Skin epidermis (tissue), 12 donors: ENCODE measurements at regions not wholly inside any gene's neighbourhood (a gene's known extent, or its start where the extent isn't known, plus 50 kb on each side); places are given as distances from the start of the nearest gene placed in this dataset.
"Not testable (repeated sequence)": the region's sequence is repeated elsewhere in the genome, so short reads cannot be mapped to it uniquely, and the experiment has no call there.

ENCODE experiments used
- H3K27ac ChIP-seq, 21 experiments: fragments of 200-600 bp; sonication (generic) in 11 of 21; one replicate each; pipeline ENCODE4 v1.5.0; 2020; ENCODE audit warnings: mild to moderate bottlenecking in 3 of 21, inconsistent platforms in 2 of 21, moderate library complexity in 2 of 21
- H3K4me3 ChIP-seq, 7 experiments: fragments of 200-600 bp; sonication (generic) in 2 of 7; one replicate each; pipeline ENCODE4 v1.5.0; 2020; ENCODE audit warnings: inconsistent platforms in 2 of 7, mild to moderate bottlenecking in 2 of 7, moderate library complexity in 1 of 7

- H3K4me3 ChIP-seq, H3K27ac ChIP-seq: not testable (repeated sequence)
These were observed 822.1 kb downstream of the KCNMA1 start for GRCh38 chr10:76815505-76815904.

DNA sequence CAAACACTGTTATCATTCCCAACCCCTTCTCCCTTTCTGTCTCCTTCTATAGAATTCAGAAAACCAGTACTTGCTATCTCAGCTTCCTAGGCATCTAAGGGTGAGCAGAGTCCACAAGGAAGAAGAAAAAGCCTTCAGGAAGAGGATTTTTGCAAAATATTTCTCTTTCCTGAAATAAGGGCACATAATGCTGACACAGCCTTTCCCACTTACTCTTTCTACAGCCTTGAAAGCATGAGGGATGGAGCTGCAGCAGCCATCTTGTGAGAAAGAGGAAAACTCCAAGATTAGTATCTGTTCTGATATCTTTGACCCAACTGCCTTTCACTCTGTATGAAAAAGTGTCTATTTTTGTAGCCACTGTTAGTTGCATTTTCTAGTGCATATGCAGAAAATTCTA lies 826.2 kb downstream of the KCNMA1 start:
- H3K27ac ChIP-seq = no peak overlapping the region
- no peak overlapping the region for H3K4me3 ChIP-seq

DNA sequence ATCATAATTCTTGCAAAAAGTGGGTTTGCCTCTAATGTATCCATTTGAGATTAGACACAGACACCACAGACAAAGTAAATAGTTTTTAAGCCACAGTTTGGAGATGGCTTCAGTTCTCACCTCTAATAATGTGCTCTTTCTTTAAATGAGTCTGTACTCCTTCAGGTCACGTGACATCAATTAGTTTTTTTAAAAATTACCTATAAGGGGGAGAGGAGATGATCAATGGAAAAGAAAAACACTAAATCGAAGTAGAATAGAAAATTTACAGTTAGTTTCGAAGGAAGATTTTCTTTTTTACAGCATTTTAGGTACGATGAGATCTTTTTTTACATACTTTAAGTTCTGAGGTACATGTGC lies 849.2 kb downstream of the KCNMA1 start:
- no peak overlapping the region for H3K27ac ChIP-seq
- no peak overlapping the region for H3K4me3 ChIP-seq

GRCh38 chr10:76787746-76788451 lies 849.7 kb downstream of the KCNMA1 start:
- Histone ChIP-seq H3K4me3 (no peak overlapping the region), H3K27ac (no peak overlapping the region)

- H3K4me3 ChIP-seq = no peak overlapping the region
- H3K27ac ChIP-seq = no peak overlapping the region
These were observed 851.0 kb downstream of the KCNMA1 start for GRCh38 chr10:76786504-76787072.

GRCh38 chr10:76784076-76784475 lies 853.5 kb downstream of the KCNMA1 start:
- Histone ChIP-seq H3K27ac (no peak overlapping the region), H3K4me3 (no peak overlapping the region)

DNA sequence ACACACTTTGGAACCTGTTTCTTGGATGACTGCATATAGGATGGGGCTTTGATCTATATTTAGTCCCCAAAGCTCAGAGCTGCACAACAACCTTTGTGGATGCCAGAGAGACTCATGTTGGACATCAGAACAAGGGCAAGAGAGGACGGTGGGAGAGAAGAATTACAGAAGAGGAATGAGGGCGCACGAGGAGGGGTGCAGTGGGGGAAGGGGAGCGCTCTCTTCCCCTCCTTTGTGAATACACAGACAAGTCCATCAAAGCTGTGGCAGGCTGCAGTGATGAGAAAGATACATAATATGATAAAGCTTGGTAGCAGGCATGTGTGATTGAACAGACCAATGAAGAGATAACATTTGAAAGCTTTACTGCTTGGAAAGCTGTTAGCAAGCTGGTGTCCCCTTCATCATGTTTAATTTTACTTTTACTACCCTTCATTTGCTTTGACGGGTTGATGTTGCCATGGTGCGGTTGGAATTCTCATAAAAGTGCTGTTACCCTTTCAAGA lies 857.8 kb downstream of the KCNMA1 start:
- no peak overlapping the region for H3K4me3 ChIP-seq
- H3K27ac ChIP-seq = peak overlapping the region in 2 of 21 experiments; percentile 12 to 26

DNA sequence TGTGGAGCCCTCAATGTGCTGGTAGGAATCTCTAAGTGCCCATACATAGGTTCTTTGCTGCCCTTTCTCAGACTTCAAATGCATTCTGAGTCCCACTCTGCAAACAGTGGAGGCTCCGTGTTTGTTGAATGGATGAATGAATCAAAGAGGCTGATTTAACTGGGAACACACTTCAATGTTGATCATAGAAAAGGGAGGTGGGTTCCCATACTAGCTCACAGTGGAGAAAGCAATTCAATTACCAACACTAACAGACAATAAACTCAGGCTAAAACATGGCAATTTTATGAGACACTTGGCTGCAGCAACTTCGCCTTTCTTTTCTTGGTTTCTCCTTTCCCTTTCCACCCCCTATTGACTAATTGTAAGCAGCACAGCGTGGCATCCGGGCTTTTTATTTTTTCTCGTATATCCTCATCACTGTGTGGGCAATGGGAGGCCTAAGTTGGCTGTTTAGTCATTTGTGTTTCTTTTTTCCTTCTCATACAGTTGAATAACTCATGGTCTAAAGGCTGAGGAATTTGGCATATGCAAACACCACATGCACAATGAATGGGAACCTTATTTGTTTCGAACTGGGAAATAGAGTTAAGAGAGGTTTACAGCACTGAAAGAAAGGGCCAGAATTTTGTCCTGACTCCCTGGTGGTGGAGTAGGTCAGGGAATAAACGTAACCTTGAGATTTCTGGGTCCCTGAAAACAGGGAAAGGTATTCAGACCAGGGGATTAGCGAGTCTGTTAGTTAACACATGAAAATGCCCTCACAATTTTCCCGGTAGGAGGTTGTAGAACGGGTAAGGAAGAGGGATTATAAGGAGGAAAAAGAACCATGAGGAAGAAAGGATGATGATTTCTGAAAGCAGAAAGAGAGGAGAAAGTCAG lies 858.5 kb downstream of the KCNMA1 start:
- Histone ChIP-seq H3K4me3 (no peak overlapping the region), H3K27ac (peak overlapping the region in 2 of 21 experiments; percentile 12 to 26)

- Histone ChIP-seq H3K27ac (no peak overlapping the region), H3K4me3 (no peak overlapping the region)
These were observed 862.5 kb downstream of the KCNMA1 start for GRCh38 chr10:76774987-76775603.

- H3K4me3 ChIP-seq = no peak overlapping the region
- H3K27ac ChIP-seq = no peak overlapping the region
These were observed 868.0 kb downstream of the KCNMA1 start for GRCh38 chr10:76769582-76769981.

DNA sequence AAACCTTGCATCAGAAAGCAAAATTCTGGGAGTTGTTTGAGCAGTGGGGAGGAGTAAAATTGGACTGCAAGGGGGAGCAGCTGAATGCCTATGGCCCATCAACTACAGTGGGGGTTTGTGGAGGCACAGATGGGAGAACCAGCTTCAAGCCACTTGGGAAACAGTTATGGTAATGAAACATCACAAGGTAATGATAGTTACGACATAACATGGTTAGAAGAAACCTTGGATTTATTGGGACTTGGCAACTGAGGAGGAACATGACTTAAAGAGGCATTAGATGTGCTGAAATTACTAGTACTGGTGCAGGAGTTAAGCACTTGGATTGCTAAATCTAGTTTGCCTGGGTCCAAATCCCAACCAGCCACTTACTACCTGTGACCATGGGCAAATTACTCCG lies 868.4 kb downstream of the KCNMA1 start:
- Histone ChIP-seq H3K27ac (no peak overlapping the region), H3K4me3 (no peak overlapping the region)

GRCh38 chr10:76766682-76767081 lies 870.9 kb downstream of the KCNMA1 start:
- no peak overlapping the region for H3K27ac ChIP-seq
- H3K4me3 ChIP-seq = no peak overlapping the region

GRCh38 chr10:76764921-76765320 lies 872.7 kb downstream of the KCNMA1 start:
- not testable (repeated sequence) for H3K4me3 ChIP-seq, H3K27ac ChIP-seq

- no peak overlapping the region for H3K4me3 ChIP-seq
- H3K27ac ChIP-seq = no peak overlapping the region
These were observed 873.4 kb downstream of the KCNMA1 start for GRCh38 chr10:76764177-76764576.

GRCh38 chr10:76763376-76763775 lies 874.2 kb downstream of the KCNMA1 start:
- H3K4me3 ChIP-seq = no peak overlapping the region
- no peak overlapping the region for H3K27ac ChIP-seq

DNA sequence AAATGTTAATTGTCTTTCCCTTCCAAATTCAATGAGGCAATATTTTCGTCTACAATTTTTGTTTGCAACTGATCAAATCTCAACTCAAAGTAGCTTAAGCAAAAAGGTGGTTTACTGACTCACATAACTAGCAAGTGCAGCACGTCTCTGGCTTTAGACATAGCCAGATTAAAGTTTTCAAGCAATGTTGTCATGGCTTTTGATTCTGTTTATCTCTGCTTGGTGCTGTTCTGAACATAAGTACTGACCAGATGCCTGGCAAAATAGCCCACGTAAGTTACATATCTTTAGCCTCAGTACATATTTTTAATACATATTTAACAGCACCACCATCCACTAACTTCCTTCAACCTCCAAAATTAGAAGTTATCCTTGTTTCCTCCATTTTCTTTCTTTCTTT lies 877.9 kb downstream of the KCNMA1 start:
- no peak overlapping the region for H3K4me3 ChIP-seq
- H3K27ac ChIP-seq = no peak overlapping the region

DNA sequence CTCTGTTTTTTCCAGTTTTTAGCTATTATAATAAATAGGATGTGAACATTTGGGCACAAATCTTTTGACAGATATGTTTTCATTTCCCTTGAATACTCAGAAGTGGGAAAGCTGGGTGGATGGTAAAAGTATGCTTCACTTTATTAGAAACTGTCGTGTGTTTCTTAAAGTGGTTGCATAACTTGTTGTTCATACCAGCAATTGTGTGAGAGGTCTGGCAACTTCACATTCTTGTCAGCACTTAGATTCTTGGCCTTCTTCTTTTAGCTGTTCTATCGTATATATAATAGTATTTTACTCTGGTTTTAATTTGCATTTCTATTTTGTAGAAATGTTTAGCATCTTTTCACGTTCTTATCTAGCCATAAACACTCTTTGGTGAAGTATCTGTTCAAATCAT lies 894.4 kb downstream of the KCNMA1 start:
- H3K4me3 ChIP-seq = no peak overlapping the region
- H3K27ac ChIP-seq = no peak overlapping the region

DNA sequence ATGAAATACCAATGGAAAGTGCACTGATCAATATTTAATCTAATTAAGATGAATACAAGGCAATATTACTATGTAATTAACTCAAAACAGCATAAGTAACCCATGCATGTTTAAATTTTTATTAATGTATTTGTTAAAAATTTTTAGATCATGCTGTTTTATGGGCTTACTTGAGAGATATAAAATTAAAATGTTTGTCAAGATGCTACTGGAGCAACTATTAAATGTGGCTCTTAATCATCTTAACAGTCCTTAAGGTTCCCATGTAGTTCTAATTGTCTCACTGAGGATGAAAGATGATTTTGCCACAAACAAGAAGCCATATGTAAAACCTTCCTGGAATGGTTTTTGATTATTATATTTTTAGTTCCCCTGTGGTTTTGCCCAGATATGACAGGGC lies 897.1 kb downstream of the KCNMA1 start:
- Histone ChIP-seq H3K4me3 (no peak overlapping the region), H3K27ac (no peak overlapping the region)

DNA sequence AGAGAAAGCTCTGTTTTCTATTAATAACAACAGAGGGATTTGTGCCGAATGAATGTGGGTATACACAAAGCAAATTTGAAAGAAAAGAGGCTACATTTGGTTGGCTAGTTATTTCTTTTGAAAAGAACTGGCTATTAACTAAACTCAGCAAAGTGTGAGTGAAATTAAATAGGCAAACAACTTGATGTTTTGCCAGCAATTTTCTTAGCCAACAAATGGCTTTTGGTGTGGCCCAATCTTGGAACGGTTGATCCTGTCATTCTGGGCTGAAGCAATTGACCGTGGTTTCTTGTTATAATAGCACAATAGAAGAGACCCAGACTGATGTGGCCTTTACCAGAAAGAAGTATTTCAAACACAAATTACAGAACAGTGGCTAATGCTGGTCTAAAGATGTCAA lies 898.6 kb downstream of the KCNMA1 start:
- Histone ChIP-seq H3K27ac (peak overlapping the region in 1 of 21 experiments; percentile 7), H3K4me3 (no peak overlapping the region)
